Smooth muscle cell (in vitro differentiated cells): ENCODE measurements at regions not wholly inside any gene's neighbourhood (a gene's known extent, or its start where the extent isn't known, plus 50 kb on each side); places are given as distances from the start of the nearest gene placed in this dataset.
"Not testable (repeated sequence)": the region's sequence is repeated elsewhere in the genome, so short reads cannot be mapped to it uniquely, and the experiment has no call there.

Experiments
- DNase-seq: peaks from one replicate; lab custom pipeline; 2025; ENCODE audit not compliant: unreplicated experiment; lab: John Stamatoyannopoulos, UW
- H2AFZ ChIP-seq: fragments of 200-600 bp; sonication (generic); 2 replicates; pipeline ENCODE4 v1.6.0; 2016; ENCODE audit warnings: antibody characterized with exemption, low read depth, mild to moderate bottlenecking
- H3F3A ChIP-seq: fragments of 200-600 bp; sonication (generic); 2 replicates; pipeline ENCODE4 v1.6.0; 2017; ENCODE audit warnings: antibody characterized with exemption, low read depth
- H3K27ac ChIP-seq: fragments of 200-600 bp; sonication (generic); 2 replicates; pipeline ENCODE4 v1.5.1; 2016; ENCODE audit warnings: low read depth, mild to moderate bottlenecking
- H3K27me3 ChIP-seq: fragments of 200-600 bp; sonication (generic); 2 replicates; pipeline ENCODE4 v1.6.1; 2016; ENCODE audit warnings: low read depth, mild to moderate bottlenecking
- H3K36me3 ChIP-seq: fragments of 200-600 bp; sonication (generic); 2 replicates; pipeline ENCODE4 v1.5.1; 2016; ENCODE audit warnings: low read depth
- H3K4me1 ChIP-seq: fragments of 200-600 bp; sonication (generic); 2 replicates; pipeline ENCODE4 v1.5.1; 2016; ENCODE audit warnings: low read depth
- H3K4me2 ChIP-seq: fragments of 200-600 bp; sonication (generic); 2 replicates; pipeline ENCODE4 v1.6.0; 2016; ENCODE audit warnings: mild to moderate bottlenecking
- H3K4me3 ChIP-seq: fragments of 200-600 bp; sonication (generic); 2 replicates; pipeline ENCODE4 v1.5.1; 2016; ENCODE audit warnings: mild to moderate bottlenecking
- H3K79me2 ChIP-seq: fragments of 200-600 bp; sonication (generic); 2 replicates; pipeline ENCODE4 v1.6.0; 2016; ENCODE audit warnings: low read depth, mild to moderate bottlenecking
- H3K9ac ChIP-seq: fragments of 200-600 bp; sonication (generic); 2 replicates; pipeline ENCODE4 v1.6.0; 2016; ENCODE audit warnings: low read depth
- H3K9me3 ChIP-seq: fragments of 200-600 bp; sonication (generic); replicated peaks from 2 replicates; pipeline ENCODE4 v1.5.1; 2016; ENCODE audit warnings: low read depth
- H4K20me1 ChIP-seq: fragments of 200-600 bp; sonication (generic); 2 replicates; pipeline ENCODE4 v1.6.0; 2016; ENCODE audit warnings: low read depth
- WGBS: methylation state at CpG from one replicate; pipeline ENCODE4 v1.1.7; 2016; ENCODE audit warnings: low lambda C conversion rate; 5-methylcytosine and 5-hydroxymethylcytosine counted together

DNA sequence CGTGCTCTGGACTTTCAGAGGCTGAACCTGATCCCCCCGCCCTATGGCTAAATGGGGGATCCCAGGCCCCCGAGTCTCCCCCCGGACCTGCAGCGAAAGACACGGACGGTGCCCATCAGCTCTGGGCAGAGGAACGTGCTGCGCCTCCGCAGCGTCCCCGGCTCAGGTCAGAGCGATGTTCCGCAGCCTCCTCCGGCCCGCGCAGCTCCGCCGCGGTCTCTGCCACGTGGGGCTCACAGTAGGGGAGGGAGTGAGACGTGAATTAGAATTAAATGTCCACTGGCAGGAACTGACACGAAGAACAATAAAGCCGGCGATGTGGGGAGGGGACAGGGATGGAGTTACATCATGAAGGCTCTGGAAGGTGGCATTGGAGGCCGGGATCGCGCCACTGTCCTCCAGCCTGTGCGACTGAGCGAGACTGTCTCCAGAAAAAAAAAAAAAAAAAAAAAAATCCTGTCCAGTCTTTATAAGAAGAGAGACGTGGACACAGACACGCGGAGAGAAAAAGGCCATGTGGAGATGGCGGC, 4053.0 kb upstream of the TPTE start:
- H3F3A ChIP-seq, H3K4me3 ChIP-seq, H4K20me1 ChIP-seq, H3K9me3 ChIP-seq, H3K4me2 ChIP-seq, H3K27me3 ChIP-seq, H3K79me2 ChIP-seq, H3K36me3 ChIP-seq, H3K4me1 ChIP-seq, H2AFZ ChIP-seq, DNase-seq, H3K9ac ChIP-seq, H3K27ac ChIP-seq: not testable (repeated sequence)
- no CpG with 5 or more reads among the region's 34 CpGs for WGBS

DNA sequence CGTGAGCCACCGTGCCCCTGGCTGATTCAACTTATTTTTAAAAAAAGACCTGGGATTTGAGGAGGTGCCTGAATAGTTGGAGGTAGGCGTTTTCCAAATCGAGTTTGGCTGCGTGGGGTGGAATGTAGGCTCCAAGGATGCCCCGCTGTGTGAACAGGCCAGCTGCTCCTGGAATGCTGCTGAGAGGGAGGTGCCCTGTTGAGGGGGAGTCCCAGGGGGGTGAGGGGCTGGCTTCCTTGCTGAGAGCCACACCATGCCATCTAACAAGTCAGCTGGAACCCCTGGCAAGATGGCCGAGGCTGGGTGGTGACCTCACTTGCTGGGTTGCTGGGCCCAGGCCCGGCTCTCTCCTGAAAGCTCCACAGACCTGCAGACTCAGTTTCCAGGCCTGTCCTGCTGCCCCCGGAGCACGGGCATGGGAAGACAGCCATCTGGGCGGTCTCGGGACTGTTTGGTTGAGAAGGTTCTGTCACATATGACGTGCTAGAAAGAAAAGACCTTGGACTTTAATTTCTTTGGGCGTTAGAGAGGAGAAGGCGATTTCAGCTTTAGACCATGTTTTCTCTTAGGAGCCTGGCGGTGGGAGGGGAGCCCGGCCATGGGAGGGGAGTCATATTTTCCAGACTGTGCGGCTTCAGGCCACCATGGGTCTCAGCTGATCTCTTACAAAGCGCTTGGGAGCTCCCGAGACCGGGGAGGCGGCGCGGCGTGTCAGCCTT, 4047.0 kb upstream of the TPTE start:
- WGBS: no CpG with 5 or more reads among the region's 25 CpGs
- H3K27ac ChIP-seq: not testable (repeated sequence)

DNA sequence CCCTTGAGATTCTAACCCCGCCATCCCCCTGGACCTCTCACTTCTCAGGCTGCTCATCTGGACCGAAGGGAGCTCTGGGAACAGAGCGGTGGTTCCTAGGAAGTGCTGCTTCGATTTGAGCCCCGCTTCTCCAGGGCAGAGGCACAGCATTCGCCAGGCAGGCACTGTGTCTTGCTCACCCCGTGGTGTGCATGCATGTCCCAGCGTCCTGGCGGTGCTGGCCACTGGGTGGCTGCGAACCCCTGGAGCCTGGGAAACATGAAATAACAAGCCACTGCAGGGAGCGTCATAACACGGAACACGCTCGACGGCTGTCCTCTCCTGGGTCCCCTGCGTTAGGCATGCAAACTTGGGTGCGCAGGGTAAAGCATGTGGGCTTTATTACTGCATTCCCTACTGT, 4040.3 kb upstream of the TPTE start:
- not testable (repeated sequence) for H3K9ac ChIP-seq, H2AFZ ChIP-seq, H3K9me3 ChIP-seq, H3K4me1 ChIP-seq, H3K4me2 ChIP-seq, H3F3A ChIP-seq, H3K27me3 ChIP-seq, H3K36me3 ChIP-seq, H3K27ac ChIP-seq, H4K20me1 ChIP-seq, H3K79me2 ChIP-seq, DNase-seq, H3K4me3 ChIP-seq
- WGBS: no CpG with 5 or more reads among the region's 17 CpGs

More for the DNA sequence above, 4047.0 kb upstream of the TPTE start:
- H4K20me1 ChIP-seq, H3K27me3 ChIP-seq, H3K36me3 ChIP-seq, DNase-seq, H3K9ac ChIP-seq, H3K9me3 ChIP-seq, H3K4me2 ChIP-seq, H2AFZ ChIP-seq, H3K4me1 ChIP-seq, H3K4me3 ChIP-seq, H3F3A ChIP-seq, H3K79me2 ChIP-seq: not testable (repeated sequence)

DNA sequence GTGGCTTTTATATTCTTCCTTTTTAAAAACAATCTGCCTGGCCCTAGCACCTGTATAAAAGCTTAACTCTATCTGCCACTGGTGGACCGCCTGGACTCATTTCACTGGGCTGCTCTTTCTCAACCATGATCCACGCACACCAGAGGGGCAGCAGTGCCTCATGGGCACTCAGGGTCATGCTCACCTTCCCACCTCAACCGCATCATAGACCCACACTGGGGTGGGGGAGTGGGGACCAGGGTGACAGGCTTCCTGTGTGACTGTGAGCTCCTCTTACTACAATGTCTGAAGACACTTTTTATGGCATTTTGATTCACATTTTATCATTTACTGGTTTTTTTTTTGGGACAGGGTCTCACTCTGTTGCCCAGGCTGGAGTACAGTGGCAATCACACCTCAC, 4038.8 kb upstream of the TPTE start:
- H3K4me2 ChIP-seq, H3K4me3 ChIP-seq, H2AFZ ChIP-seq, H3K79me2 ChIP-seq, H3K27ac ChIP-seq, H3K9ac ChIP-seq, H3K9me3 ChIP-seq, H3K27me3 ChIP-seq, H3K4me1 ChIP-seq, H3F3A ChIP-seq, DNase-seq, H3K36me3 ChIP-seq, H4K20me1 ChIP-seq: not testable (repeated sequence)
- WGBS: 100% methylated on average over 2 of the region's 3 CpGs

DNA sequence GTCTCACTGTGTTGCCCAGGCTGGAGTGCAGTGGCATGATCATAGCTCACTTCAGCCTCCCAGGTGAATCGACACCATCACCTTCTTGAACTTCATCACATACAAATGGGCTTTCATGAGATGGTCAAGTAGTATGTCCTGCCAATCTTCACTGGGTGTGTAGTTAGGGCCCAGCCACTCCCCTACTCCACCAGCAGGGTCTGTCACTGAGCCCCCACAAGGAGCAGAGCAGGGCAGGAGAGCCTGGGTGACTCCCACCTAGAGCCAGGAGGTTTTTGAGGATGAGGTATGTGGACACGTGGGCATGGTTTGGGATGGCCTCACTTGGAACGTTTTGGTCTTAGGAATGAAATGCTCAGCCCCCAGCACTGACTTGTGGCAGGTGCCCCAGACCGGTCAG, 4037.7 kb upstream of the TPTE start:
- H3K27me3 ChIP-seq, H3K9ac ChIP-seq, H3F3A ChIP-seq, H3K79me2 ChIP-seq, H3K27ac ChIP-seq, H4K20me1 ChIP-seq, H3K4me2 ChIP-seq, H2AFZ ChIP-seq, H3K4me1 ChIP-seq, H3K36me3 ChIP-seq, H3K9me3 ChIP-seq, H3K4me3 ChIP-seq, DNase-seq: not testable (repeated sequence)
- no CpG with 5 or more reads among the region's 4 CpGs for WGBS

DNA sequence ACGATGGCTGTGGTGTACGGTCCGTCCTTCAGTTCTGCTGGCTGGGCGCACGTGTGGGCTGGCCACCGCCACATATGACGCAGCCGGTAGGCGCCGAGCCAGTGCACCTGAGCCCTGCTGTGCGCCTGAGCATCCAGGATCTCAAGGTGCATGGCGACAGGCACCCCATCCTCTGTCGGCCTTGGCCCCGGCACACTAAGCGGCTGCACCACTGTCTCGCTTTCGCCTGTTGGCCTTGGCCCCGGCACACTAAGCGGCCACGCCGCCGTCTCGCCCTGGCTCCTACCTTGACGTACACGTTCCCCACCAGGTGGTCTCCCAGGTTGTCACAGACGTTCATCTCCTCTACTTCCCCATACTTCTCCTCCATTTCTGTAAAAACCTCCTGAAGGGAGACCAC, 4034.6 kb upstream of the TPTE start:
- not testable (repeated sequence) for H4K20me1 ChIP-seq, H3K4me3 ChIP-seq, H3K79me2 ChIP-seq, DNase-seq, H3K4me2 ChIP-seq, H3F3A ChIP-seq, H3K36me3 ChIP-seq, H2AFZ ChIP-seq, H3K27ac ChIP-seq, H3K9ac ChIP-seq, H3K4me1 ChIP-seq, H3K9me3 ChIP-seq, H3K27me3 ChIP-seq
- 98% methylated on average over 13 of the region's 26 CpGs for WGBS

DNA sequence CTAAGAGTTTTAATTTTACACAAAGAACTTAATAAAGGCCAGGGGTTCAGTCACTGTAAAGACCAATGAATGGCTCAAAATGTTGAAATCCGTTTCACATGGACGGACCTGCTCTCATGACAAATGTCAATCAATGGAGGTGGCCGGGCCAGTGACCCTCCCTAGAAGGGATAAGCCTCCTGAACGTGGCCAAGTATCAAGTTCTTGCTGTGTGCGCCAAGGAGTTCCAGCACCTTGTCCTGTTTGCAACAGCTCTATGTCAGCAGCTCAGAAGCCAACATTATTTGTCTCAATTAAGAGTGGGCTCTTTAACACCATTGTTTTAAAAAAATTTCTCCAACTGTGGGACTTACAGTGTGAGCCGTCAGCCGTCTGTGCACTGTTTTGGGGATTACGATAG, 4028.7 kb upstream of the TPTE start:
- H3K36me3 ChIP-seq, H3K4me1 ChIP-seq, H3F3A ChIP-seq, H3K27me3 ChIP-seq, H3K79me2 ChIP-seq, H4K20me1 ChIP-seq, H3K9ac ChIP-seq, H3K27ac ChIP-seq, H2AFZ ChIP-seq, DNase-seq, H3K4me3 ChIP-seq, H3K9me3 ChIP-seq, H3K4me2 ChIP-seq: not testable (repeated sequence)
- WGBS: no CpG with 5 or more reads among the region's 8 CpGs

DNA sequence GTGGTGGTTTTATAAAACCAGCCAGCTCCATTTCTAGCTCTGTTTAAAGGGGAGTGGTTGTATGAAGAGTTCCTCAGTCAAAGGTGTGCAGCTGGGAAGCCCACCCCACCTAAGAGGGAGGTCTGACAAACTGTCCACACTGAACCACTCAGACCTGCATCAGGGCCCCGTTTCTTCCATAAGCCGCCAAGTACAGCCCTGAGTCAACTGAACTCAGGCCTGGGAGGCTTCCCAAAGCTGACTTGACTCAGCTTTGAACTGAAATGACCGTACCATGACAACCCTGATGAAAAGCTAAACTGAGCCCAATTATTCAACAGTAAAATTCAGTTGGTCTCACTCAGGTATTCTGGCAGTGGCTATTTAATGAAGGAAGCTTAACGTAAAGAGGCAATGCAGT, 4027.4 kb upstream of the TPTE start:
- not testable (repeated sequence) for H3K79me2 ChIP-seq, H2AFZ ChIP-seq
- no CpG with 5 or more reads among the region's 4 CpGs for WGBS

DNA sequence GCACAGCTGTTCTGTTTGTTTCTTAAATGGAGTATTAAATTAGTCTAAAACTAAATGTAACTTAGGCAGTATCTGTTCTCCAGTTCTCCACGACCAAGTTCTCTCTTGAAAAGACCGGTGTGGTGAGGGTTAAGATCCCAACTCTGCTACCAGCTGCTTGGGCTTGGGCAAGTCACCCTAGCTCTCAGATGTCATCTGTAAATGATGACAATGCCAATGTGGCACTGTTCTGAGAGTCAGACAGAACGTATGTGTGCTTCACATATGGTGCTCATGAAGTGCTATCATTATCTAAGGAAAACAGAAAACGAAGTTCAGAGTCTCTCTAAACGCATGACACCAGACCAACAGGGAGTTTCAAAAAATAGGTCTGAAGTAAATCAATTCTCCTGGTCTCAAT, 4025.0 kb upstream of the TPTE start:
- 89% methylated on average over 2 of the region's 5 CpGs for WGBS
- not testable (repeated sequence) for DNase-seq

More for the DNA sequence above, 4027.4 kb upstream of the TPTE start:
- H3K4me3 ChIP-seq, H3K36me3 ChIP-seq, H3K27me3 ChIP-seq, H4K20me1 ChIP-seq, H3F3A ChIP-seq, DNase-seq, H3K9me3 ChIP-seq, H3K4me2 ChIP-seq, H3K4me1 ChIP-seq, H3K27ac ChIP-seq, H3K9ac ChIP-seq: not testable (repeated sequence)

More for the DNA sequence above, 4025.0 kb upstream of the TPTE start:
- not testable (repeated sequence) for H3F3A ChIP-seq, H3K9me3 ChIP-seq, H3K79me2 ChIP-seq, H3K4me2 ChIP-seq, H3K4me1 ChIP-seq, H4K20me1 ChIP-seq, H2AFZ ChIP-seq, H3K27ac ChIP-seq, H3K27me3 ChIP-seq, H3K4me3 ChIP-seq, H3K36me3 ChIP-seq, H3K9ac ChIP-seq
